ENCODE measurements at regions not wholly inside any gene's neighbourhood (a gene's known extent, or its start where the extent isn't known, plus 50 kb on each side); places are given as distances from the start of the nearest gene placed in this dataset.

GRCh38 chr14:71650187-71650755 lies 282.0 kb upstream of the RGS6 start:
- DNase-seq = no peak

GRCh38 chr14:71651228-71651627 lies 281.0 kb upstream of the RGS6 start:
- DNase-seq = no peak

GRCh38 chr14:71652368-71652767 lies 279.9 kb upstream of the RGS6 start:
- DNase-seq = no peak

GRCh38 chr14:71654810-71655209 lies 277.4 kb upstream of the RGS6 start:
- DNase-seq = no peak

GRCh38 chr14:71658261-71658860 lies 273.9 kb upstream of the RGS6 start:
- no peak for DNase-seq

- DNase-seq = no peak
Observed at GRCh38 chr14:71659159-71659558, 273.1 kb upstream of the RGS6 start.

GRCh38 chr14:71661441-71661840 lies 270.8 kb upstream of the RGS6 start:
- no peak for DNase-seq

GRCh38 chr14:71662291-71662790 lies 269.9 kb upstream of the RGS6 start:
- DNase-seq = no peak

GRCh38 chr14:71665157-71665556 lies 267.1 kb upstream of the RGS6 start:
- no peak for DNase-seq

- DNase-seq = no peak
Observed at GRCh38 chr14:71665781-71666180, 266.4 kb upstream of the RGS6 start.

- no peak for DNase-seq
Observed at GRCh38 chr14:71666571-71667145, 265.6 kb upstream of the RGS6 start.

GRCh38 chr14:71668186-71668912 lies 263.9 kb upstream of the RGS6 start:
- no peak for DNase-seq

- DNase-seq = no peak
Observed at GRCh38 chr14:71672596-71672995, 259.6 kb upstream of the RGS6 start.

GRCh38 chr14:71675126-71675899 lies 256.9 kb upstream of the RGS6 start:
- DNase-seq = no peak

GRCh38 chr14:71675900-71676287 lies 256.3 kb upstream of the RGS6 start:
- DNase-seq = no peak

GRCh38 chr14:71680736-71681387 lies 251.4 kb upstream of the RGS6 start:
- no peak for DNase-seq

- DNase-seq = no peak
Observed at GRCh38 chr14:71682337-71682736, 249.9 kb upstream of the RGS6 start.

GRCh38 chr14:71684323-71684722 lies 247.9 kb upstream of the RGS6 start:
- DNase-seq = no peak

GRCh38 chr14:71686677-71687076 lies 245.6 kb upstream of the RGS6 start:
- no peak for DNase-seq

- no peak for DNase-seq
Observed at GRCh38 chr14:71687166-71687831, 244.9 kb upstream of the RGS6 start.

- no peak for DNase-seq
Observed at GRCh38 chr14:71688576-71688975, 243.7 kb upstream of the RGS6 start.

- DNase-seq = no peak
Observed at GRCh38 chr14:71690478-71690877, 241.8 kb upstream of the RGS6 start.
